HG03378 (cell line): ENCODE measurements at regions not wholly inside any gene's neighbourhood (a gene's known extent, or its start where the extent isn't known, plus 50 kb on each side); places are given as distances from the start of the nearest gene placed in this dataset.
"Not testable (repeated sequence)": the region's sequence is repeated elsewhere in the genome, so short reads cannot be mapped to it uniquely, and the experiment has no call there.

Source experiments
- ATAC-seq: cut with Tn5 transposase; IDR thresholded peaks from one replicate; pipeline ENCODE4 v1.9.1; 2021; ENCODE audit warnings: mild to moderate bottlenecking, moderate library complexity; ENCODE audit not compliant: unreplicated experiment

DNA sequence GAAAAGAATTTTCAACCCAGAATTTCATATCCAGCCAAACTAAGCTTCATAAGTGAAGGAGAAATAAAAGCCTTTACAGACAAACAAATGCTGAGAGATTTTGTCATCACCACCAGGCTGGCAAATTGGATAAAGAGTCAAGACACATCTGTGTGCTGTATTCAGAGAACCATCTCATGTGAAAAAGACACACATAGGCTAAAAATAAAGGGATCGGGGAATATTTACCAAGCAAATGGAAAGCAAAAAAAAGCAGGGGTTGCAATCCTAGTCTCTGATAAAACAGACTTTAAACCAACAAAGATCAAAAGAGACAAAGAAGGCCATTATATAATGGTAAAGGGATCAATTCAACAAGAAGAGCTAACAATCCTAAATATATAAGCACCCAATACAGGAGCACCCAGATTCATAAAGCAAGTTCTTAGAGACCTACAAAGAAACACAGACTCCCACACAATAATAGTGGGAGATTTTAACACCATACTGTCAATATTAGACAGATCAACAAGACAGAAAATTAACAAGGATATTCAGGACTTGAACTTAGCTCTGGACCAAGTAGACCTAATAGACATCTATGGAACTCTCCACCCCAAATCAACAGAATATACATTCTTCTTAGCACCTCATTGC is 55.9 kb upstream of the ACSM6 start:
- ATAC-seq = not testable (repeated sequence)

DNA sequence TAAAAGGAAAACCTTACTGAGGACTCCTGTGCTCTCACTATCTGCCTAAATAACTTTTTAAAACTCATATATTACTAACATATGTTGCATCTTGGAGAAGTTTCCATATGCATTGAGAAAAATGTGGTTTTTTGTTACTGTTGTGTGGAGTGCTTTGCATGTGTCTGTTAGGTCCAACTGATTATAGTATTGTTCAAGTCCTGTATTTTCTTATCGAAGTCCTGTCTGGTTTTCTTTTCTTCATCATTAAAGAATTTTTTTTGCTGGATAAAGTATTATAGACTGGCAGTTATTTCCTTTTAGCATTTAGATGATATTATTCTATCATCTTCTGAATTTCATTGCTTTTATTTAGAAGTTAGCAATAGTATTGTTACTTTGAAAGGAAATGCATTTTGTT is 59.5 kb upstream of the ACSM6 start:
- ATAC-seq = no peak

DNA sequence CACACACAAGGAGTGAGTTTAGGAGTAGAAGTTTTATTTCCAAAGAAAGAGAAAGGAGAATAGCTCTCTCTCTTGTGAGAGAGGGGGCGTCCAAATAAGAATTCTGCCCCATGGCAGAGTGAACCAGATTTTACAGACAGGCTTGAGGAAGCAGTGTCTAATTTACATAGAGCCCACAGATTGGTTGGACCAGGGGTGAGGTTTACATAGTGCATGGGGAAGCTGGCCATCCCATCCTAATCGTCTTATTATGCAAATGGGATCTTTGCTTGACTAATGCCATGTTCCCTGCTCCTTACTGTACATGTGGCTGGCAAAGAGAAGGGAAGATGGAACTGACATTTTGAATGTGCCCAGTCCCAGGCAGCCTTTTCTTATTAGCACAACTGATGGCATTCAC is 60.0 kb upstream of the ACSM6 start:
- no peak for ATAC-seq

DNA sequence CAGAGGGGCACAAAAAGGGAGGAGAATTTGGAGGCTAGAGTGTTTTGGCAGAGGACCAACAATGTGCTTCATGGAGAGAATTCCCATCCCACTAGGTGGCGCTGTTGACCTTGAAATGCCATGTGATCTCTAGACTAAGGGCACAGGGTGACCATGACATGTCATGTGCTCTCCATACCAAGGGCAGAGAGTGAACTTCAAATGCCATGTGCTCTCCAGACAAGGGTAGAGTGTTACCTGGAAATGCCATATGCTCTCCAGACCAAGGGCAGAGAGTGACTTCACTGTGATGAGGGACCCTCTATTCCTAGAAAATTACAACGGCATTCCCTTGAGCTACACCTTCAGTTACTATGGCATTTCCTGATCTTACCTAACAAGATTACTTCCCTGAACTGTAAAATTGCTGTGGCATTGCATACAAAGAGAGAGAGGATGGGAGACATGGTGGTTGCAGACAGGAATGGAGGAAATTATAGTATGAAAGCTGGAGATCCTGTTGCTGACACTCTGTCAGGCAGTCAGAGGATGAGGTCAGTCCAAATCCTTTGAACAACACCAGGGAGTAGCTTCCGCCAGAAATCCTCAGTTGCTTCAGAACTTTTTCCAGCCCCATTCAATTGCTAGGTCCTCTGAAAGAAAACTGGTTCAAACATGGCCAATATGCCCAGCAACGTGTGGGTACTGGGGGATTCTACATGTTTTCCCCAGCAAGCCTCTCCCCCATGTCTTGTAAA is 60.9 kb upstream of the ACSM6 start:
- ATAC-seq = peak; percentile 73

DNA sequence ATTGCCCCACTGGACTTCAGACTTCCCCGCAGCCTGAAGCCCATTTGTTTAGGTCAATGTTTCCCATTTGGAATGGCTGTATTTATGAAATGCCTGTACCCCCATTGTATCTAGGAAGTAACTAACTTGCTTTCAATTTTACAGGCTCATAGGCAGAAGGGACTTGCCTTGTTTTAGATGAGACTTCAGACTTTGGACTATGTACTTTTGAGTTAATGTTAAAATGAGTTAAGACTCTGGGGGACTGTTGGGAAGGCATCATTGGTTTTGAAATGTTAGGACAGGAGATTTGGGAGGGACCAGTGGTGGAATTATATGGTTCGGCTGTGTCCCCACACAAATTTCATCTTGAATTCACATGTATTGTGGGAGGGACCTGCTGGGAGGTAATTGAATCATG is 61.1 kb upstream of the CYP2C8 start:
- not testable (repeated sequence) for ATAC-seq

DNA sequence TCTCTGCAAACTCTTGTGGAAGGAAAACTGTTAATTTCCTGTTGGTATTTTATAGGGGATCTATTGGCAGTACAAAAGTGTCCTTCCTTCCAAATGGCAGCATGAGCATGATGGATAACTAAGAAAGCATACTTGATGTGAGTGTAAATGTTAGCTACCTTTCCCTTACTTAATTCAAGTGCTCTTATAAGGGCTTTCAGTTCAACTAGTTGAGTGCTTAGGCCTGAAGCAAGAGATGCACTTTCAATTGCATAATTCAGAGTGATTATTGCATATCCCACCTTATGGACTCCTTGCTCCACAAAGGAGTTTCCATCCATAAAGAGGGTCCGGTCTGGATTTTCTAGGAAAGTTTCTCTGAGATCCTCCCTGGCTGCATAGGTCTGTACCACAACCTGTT is 56.3 kb upstream of the CYP2C8 start:
- no peak for ATAC-seq

DNA sequence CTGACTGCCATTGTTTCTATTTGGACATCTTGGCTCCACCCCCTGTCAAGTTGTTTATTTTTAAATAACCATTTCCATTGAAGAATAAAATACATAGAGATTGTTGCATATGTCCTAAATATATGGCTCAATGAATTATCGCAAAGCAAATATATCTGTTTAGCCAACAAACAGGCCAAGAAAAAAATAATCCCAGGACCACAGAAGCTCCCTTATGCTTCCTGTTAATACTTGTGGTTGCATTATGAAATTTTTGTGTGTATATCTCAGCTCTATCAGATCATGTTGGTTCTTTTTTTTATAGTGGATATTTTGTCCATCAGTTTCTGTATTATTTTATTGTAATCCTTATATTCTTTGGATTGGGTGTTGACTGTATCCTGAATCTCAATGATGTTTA is 53.4 kb upstream of the CYP2C8 start:
- ATAC-seq = no peak

DNA sequence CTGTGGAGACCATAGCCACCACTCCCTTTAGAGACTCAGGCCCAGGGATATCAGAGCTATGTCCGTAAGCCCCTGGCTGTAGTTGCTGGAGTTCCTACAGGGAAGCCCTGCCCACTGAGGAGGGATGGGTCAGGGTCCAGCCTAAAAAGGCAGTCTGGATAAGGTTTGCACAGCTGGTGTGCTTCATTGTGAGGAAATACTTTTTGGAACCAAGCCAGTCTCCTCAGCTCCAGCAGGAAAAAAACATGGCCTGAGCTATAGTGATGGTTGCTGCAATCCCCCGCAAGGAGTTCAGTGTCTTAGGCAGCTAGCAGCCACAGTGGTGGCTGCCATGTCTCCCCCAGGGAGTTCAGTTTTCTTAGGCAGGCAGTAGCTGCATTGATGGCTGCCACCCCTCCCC is 52.6 kb upstream of the CYP2C8 start:
- ATAC-seq = no peak
